GM19351 (cell line): ENCODE measurements at regions not wholly inside any gene's neighbourhood (a gene's known extent, or its start where the extent isn't known, plus 50 kb on each side); places are given as distances from the start of the nearest gene placed in this dataset.
"Not testable (repeated sequence)": the region's sequence is repeated elsewhere in the genome, so short reads cannot be mapped to it uniquely, and the experiment has no call there.

Experiments used
- ATAC-seq: cut with Tn5 transposase; IDR thresholded peaks from one replicate; pipeline ENCODE4 v1.9.1; 2021; ENCODE audit warnings: mild to moderate bottlenecking, moderate library complexity; ENCODE audit not compliant: unreplicated experiment

GRCh38 chr1:95509989-95510388 lies 276.0 kb downstream of the RWDD3 start:
- ATAC-seq: no peak

GRCh38 chr1:95512925-95513324 lies 278.9 kb downstream of the RWDD3 start:
- no peak for ATAC-seq

- ATAC-seq: no peak
Measured at GRCh38 chr1:95517506-95517905, 283.5 kb downstream of the RWDD3 start.

GRCh38 chr1:95518310-95518709 lies 284.3 kb downstream of the RWDD3 start:
- no peak for ATAC-seq

GRCh38 chr1:95520390-95520789 lies 286.4 kb downstream of the RWDD3 start:
- no peak for ATAC-seq

- no peak for ATAC-seq
Measured at GRCh38 chr1:95532335-95532734, 298.3 kb downstream of the RWDD3 start.

GRCh38 chr1:95534985-95535384 lies 301.0 kb downstream of the RWDD3 start:
- ATAC-seq: no peak

- ATAC-seq: no peak
Measured at GRCh38 chr1:95535614-95536013, 301.6 kb downstream of the RWDD3 start.

GRCh38 chr1:95536501-95536900 lies 302.5 kb downstream of the RWDD3 start:
- no peak for ATAC-seq

GRCh38 chr1:95537176-95537575 lies 303.2 kb downstream of the RWDD3 start:
- no peak for ATAC-seq

GRCh38 chr1:95538242-95538641 lies 304.2 kb downstream of the RWDD3 start:
- ATAC-seq: not testable (repeated sequence)

- ATAC-seq: no peak
Measured at GRCh38 chr1:95542936-95543335, 308.9 kb downstream of the RWDD3 start.

- no peak for ATAC-seq
Measured at GRCh38 chr1:95547005-95547404, 313.0 kb downstream of the RWDD3 start.

- no peak for ATAC-seq
Measured at GRCh38 chr1:95548211-95548610, 314.2 kb downstream of the RWDD3 start.

GRCh38 chr1:95551201-95551600 lies 317.2 kb downstream of the RWDD3 start:
- no peak for ATAC-seq

- ATAC-seq: no peak
Measured at GRCh38 chr1:95553595-95553994, 319.6 kb downstream of the RWDD3 start.

GRCh38 chr1:95554408-95554807 lies 320.4 kb downstream of the RWDD3 start:
- ATAC-seq: no peak

GRCh38 chr1:95558791-95559190 lies 324.8 kb downstream of the RWDD3 start:
- ATAC-seq: no peak

- ATAC-seq: no peak
Measured at GRCh38 chr1:95561346-95561745, 327.3 kb downstream of the RWDD3 start.

- no peak for ATAC-seq
Measured at GRCh38 chr1:95562230-95562629, 328.2 kb downstream of the RWDD3 start.

GRCh38 chr1:95572002-95572401 lies 338.0 kb downstream of the RWDD3 start:
- ATAC-seq: no peak

GRCh38 chr1:95572962-95573361 lies 339.0 kb downstream of the RWDD3 start:
- no peak for ATAC-seq

- no peak for ATAC-seq
Measured at GRCh38 chr1:95575291-95575690, 341.3 kb downstream of the RWDD3 start.

GRCh38 chr1:95578462-95578861 lies 344.5 kb downstream of the RWDD3 start:
- no peak for ATAC-seq
